ENCODE measurements at regions not wholly inside any gene's neighbourhood (a gene's known extent, or its start where the extent isn't known, plus 50 kb on each side); places are given as distances from the start of the nearest gene placed in this dataset.

DNA sequence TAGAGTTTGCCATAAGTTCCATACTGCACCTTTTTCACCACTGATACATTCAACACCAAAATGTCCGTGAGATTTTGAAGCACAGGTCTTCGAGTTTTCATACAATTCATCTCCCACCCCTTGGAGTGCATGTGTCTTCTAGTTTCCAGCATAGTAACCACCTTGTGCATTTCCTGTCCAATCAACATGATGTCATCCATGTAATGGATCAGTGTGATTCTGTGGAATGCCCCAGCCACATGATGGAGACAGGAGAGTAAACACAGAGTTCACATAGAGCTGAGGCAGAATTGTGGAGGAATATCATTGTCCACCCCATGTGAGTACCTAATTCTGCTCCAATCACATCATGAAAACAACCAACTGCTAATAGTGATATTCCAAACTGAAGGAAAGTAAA lies 441.5 kb upstream of the CDH6 start:
- TF ChIP-seq EZH2 (IDR thresholded peaks at IDR 0.05; ENCODE audit: borderline replicate concordance, low read depth, low read length, severe bottlenecking) = no peak
- TF ChIP-seq, protein P1, sequence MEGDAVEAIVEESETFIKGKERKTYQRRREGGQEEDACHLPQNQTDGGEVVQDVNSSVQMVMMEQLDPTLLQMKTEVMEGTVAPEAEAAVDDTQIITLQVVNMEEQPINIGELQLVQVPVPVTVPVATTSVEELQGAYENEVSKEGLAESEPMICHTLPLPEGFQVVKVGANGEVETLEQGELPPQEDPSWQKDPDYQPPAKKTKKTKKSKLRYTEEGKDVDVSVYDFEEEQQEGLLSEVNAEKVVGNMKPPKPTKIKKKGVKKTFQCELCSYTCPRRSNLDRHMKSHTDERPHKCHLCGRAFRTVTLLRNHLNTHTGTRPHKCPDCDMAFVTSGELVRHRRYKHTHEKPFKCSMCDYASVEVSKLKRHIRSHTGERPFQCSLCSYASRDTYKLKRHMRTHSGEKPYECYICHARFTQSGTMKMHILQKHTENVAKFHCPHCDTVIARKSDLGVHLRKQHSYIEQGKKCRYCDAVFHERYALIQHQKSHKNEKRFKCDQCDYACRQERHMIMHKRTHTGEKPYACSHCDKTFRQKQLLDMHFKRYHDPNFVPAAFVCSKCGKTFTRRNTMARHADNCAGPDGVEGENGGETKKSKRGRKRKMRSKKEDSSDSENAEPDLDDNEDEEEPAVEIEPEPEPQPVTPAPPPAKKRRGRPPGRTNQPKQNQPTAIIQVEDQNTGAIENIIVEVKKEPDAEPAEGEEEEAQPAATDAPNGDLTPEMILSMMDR (IDR thresholded peaks at IDR 0.05; ENCODE audit: borderline replicate concordance, extremely low read depth, low read length, poor library complexity, severe bottlenecking) = no peak

Measured in DND-41 (cell line).